ENCODE measurements at regions not wholly inside any gene's neighbourhood (a gene's known extent, or its start where the extent isn't known, plus 50 kb on each side); places are given as distances from the start of the nearest gene placed in this dataset.

GRCh38 chr4:187396106-187396505 is 599.5 kb upstream of the ZFP42 start:
- CTCF ChIA-PET (ENCODE audit: partially characterized antibody): no interaction called here
- POLR2A ChIA-PET (ENCODE audit: partially characterized antibody): no interaction called here

More at GRCh38 chr4:187396106-187396505, 599.5 kb upstream of the ZFP42 start:
- Histone ChIP-seq H3K79me1 (ENCODE audit: low read depth, low read length) (no peaks in the 10 kb centered on the region), H3K14ac (ENCODE audit: insufficient read length) (no peak overlapping the region), H3K4me1 (replicated peaks in 1 of 4; ENCODE audit: control insufficient read depth in 3 of 4, insufficient read depth in 4 of 4, low read length in 3 of 4) (no peaks in the 10 kb centered on the region), H2AFZ (ENCODE audit: low read length) (no peak overlapping the region), H4K8ac (ENCODE audit: extremely low read depth, insufficient read depth, low read length) (no peak overlapping the region), H2BK120ac (replicated peaks; ENCODE audit: low read depth, low read length) (no peak overlapping the region), H3K4me3 (ENCODE audit: extremely low read depth in 1 of 4, insufficient read depth in 2 of 4, low read depth in 3 of 4, low read length in 4 of 4) (no peak overlapping the region), H3K9me3 (ENCODE audit: insufficient read depth in 2 of 2, low read depth in 1 of 2, low read length in 1 of 2) (no peaks in the 10 kb centered on the region), H4K20me1 (replicated peaks in 1 of 2; ENCODE audit: control insufficient read depth in 1 of 2, insufficient read depth in 2 of 2, low read length in 2 of 2) (no peaks in the 10 kb centered on the region), H2BK20ac (ENCODE audit: low read length) (no peak overlapping the region), H2BK5ac (ENCODE audit: low read depth, low read length) (no peak overlapping the region), H2AK5ac (ENCODE audit: low read depth, low read length) (no peak overlapping the region), H3K4me2 (ENCODE audit: insufficient read depth in 1 of 2, low read depth in 2 of 2, low read length in 2 of 2) (no peak overlapping the region), H3K36me3 (ENCODE audit: control insufficient read depth in 2 of 4, insufficient read depth in 4 of 4, low read length in 3 of 4) (no peaks in the 10 kb centered on the region), H3K18ac (ENCODE audit: extremely low read depth, low read length) (no peak overlapping the region), H3K23ac (ENCODE audit: insufficient read length) (no peak overlapping the region), H2BK12ac (ENCODE audit: low read depth, low read length) (no peak overlapping the region), H4K5ac (ENCODE audit: insufficient read length, low read depth, low read length) (no peak overlapping the region), H3K56ac (replicated peaks; ENCODE audit: insufficient read length, low read depth, low read length) (no peak overlapping the region), H3K27me3 (replicated peaks in 1 of 4; ENCODE audit: control insufficient read depth in 3 of 4, extremely low read depth in 1 of 4, insufficient read depth in 3 of 4, low read length in 3 of 4) (no peaks in the 10 kb centered on the region), H3K4ac (replicated peaks; ENCODE audit: insufficient read length, low read depth, low read length) (no peak overlapping the region), H3K9ac (replicated peaks in 1 of 4; ENCODE audit: extremely low read depth in 1 of 4, low read depth in 3 of 4, low read length in 3 of 4) (no peak overlapping the region), H3K79me2 (ENCODE audit: control insufficient read depth in 1 of 2, insufficient read depth in 2 of 2, low read length in 2 of 2) (no peaks in the 10 kb centered on the region), H2BK15ac (ENCODE audit: low read length) (no peak overlapping the region), H3K23me2 (ENCODE audit: low read depth, low read length) (no peaks in the 10 kb centered on the region), H3K27ac (ENCODE audit: low read depth, low read length) (no peak overlapping the region), H4K91ac (replicated peaks; ENCODE audit: insufficient read length, low read length) (no peak overlapping the region)
- 81% methylated on average over 6 of the region's 6 CpGs; no CpG with 5 or more reads in 1 of the 2 experiments for WGBS, 2 experiments (ENCODE audit: extremely low coverage in 1 of 2, insufficient coverage in 1 of 2, insufficient read length in 1 of 2, insufficient replicate concordance in 2 of 2, low coverage in 1 of 2, low lambda C conversion rate in 2 of 2, missing lambda C conversion rate in 1 of 2)
- FAIRE-seq (no peak), DNase-seq (ENCODE audit: low read depth in 1 of 2, low spot score in 2 of 2) (no peak)
- TF ChIP-seq CBX5 (IDR thresholded peaks at IDR 0.05; ENCODE audit: low read depth, low read length) (no peak), CEBPB (IDR thresholded peaks at IDR 0.05; ENCODE audit: low read depth, low read length) (no peak), SAP30 (IDR thresholded peaks at IDR 0.05; ENCODE audit: insufficient read depth, insufficient replicate concordance, low read length) (no peak), PHF8 (conservative IDR thresholded peaks at IDR 0.05; ENCODE audit: low read depth, low read length) (no peak)
- TF ChIP-seq, protein P1, sequence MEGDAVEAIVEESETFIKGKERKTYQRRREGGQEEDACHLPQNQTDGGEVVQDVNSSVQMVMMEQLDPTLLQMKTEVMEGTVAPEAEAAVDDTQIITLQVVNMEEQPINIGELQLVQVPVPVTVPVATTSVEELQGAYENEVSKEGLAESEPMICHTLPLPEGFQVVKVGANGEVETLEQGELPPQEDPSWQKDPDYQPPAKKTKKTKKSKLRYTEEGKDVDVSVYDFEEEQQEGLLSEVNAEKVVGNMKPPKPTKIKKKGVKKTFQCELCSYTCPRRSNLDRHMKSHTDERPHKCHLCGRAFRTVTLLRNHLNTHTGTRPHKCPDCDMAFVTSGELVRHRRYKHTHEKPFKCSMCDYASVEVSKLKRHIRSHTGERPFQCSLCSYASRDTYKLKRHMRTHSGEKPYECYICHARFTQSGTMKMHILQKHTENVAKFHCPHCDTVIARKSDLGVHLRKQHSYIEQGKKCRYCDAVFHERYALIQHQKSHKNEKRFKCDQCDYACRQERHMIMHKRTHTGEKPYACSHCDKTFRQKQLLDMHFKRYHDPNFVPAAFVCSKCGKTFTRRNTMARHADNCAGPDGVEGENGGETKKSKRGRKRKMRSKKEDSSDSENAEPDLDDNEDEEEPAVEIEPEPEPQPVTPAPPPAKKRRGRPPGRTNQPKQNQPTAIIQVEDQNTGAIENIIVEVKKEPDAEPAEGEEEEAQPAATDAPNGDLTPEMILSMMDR (IDR thresholded peaks at IDR 0.05; ENCODE audit: control extremely low read depth in 1 of 3, insufficient read depth in 1 of 3, low read depth in 1 of 3, low read length in 3 of 3): no peak

All from H1 (cell line).